ENCODE measurements at regions not wholly inside any gene's neighbourhood (a gene's known extent, or its start where the extent isn't known, plus 50 kb on each side); places are given as distances from the start of the nearest gene placed in this dataset.
"Not testable (repeated sequence)": the region's sequence is repeated elsewhere in the genome, so short reads cannot be mapped to it uniquely, and the experiment has no call there.

- H3K27ac Mint-ChIP-seq (ENCODE audit: low read depth, unreplicated experiment), result no peak overlapping the region
- intact Hi-C loops (cut with micrococcal nuclease), result no loop called here
- POLR2A ChIA-PET, result no interaction called here
Observed at GRCh38 chr5:99349787-99350186, 421.0 kb upstream of the CHD1 start.

GRCh38 chr5:99348597-99348996 is 419.8 kb upstream of the CHD1 start:
- H3K4me3 Mint-ChIP-seq (ENCODE audit: unreplicated experiment), result no peak overlapping the region
- intact Hi-C loops (cut with micrococcal nuclease), result no loop called here
- POLR2A ChIA-PET, result no interaction called here

More at GRCh38 chr5:99349787-99350186, 421.0 kb upstream of the CHD1 start:
- no peak for DNase-seq (ENCODE audit: unreplicated experiment)
- no peaks in the 10 kb centered on the region for H3K9me3 Mint-ChIP-seq (ENCODE audit: unreplicated experiment)
- H3K36me3 Mint-ChIP-seq (ENCODE audit: insufficient read depth, unreplicated experiment), result no peaks in the 10 kb centered on the region
- no peak for TF ChIP-seq CTCF (IDR thresholded peaks at IDR 0.05; ENCODE audit: unreplicated experiment)
- CTCF ChIA-PET, result interaction anchor here (0.7 kb wide), 1 partner anchor 65 kb away, joined by 3 read pairs; no protein-coding TSS in a partner anchor
- no TSS peak for BruUV-seq (replicated peaks)
- peaks cover 80% of the 10 kb centered on the region for H3K27me3 Mint-ChIP-seq (ENCODE audit: insufficient read depth, unreplicated experiment)
- no peaks in the 10 kb centered on the region for H3K4me1 Mint-ChIP-seq (ENCODE audit: insufficient read depth, unreplicated experiment)
- no peak overlapping the region for H3K4me3 Mint-ChIP-seq (ENCODE audit: unreplicated experiment)

GRCh38 chr5:99339758-99340157 is 411.0 kb upstream of the CHD1 start:
- BruUV-seq (replicated peaks); H3K4me3 Mint-ChIP-seq (ENCODE audit: unreplicated experiment): not testable (repeated sequence)
- H3K27me3 Mint-ChIP-seq (ENCODE audit: insufficient read depth, unreplicated experiment), result peaks cover 15% of the 10 kb centered on the region

More at GRCh38 chr5:99348597-99348996, 419.8 kb upstream of the CHD1 start:
- H3K27ac Mint-ChIP-seq (ENCODE audit: low read depth, unreplicated experiment), result no peak overlapping the region
- BruUV-seq (replicated peaks), result no TSS peak
- no peak for DNase-seq (ENCODE audit: unreplicated experiment)
- no peaks in the 10 kb centered on the region for H3K36me3 Mint-ChIP-seq (ENCODE audit: insufficient read depth, unreplicated experiment)
- CTCF ChIA-PET, result no interaction called here
- peaks cover 6% of the 10 kb centered on the region for H3K9me3 Mint-ChIP-seq (ENCODE audit: unreplicated experiment)
- no peak for TF ChIP-seq CTCF (IDR thresholded peaks at IDR 0.05; ENCODE audit: unreplicated experiment)
- H3K27me3 Mint-ChIP-seq (ENCODE audit: insufficient read depth, unreplicated experiment), result peaks cover 68% of the 10 kb centered on the region
- no peaks in the 10 kb centered on the region for H3K4me1 Mint-ChIP-seq (ENCODE audit: insufficient read depth, unreplicated experiment)

GRCh38 chr5:99334936-99335335 is 406.1 kb upstream of the CHD1 start:
- TF ChIP-seq CTCF (IDR thresholded peaks at IDR 0.05; ENCODE audit: unreplicated experiment), result no peak
- intact Hi-C loops (cut with micrococcal nuclease), result no loop called here
- no peaks in the 10 kb centered on the region for H3K4me1 Mint-ChIP-seq (ENCODE audit: insufficient read depth, unreplicated experiment)
- no peak overlapping the region for H3K27ac Mint-ChIP-seq (ENCODE audit: low read depth, unreplicated experiment)
- CTCF ChIA-PET, result no interaction called here
- POLR2A ChIA-PET, result no interaction called here
- no peak for DNase-seq (ENCODE audit: unreplicated experiment)
- H3K27me3 Mint-ChIP-seq (ENCODE audit: insufficient read depth, unreplicated experiment), result peaks cover 15% of the 10 kb centered on the region
- H3K4me3 Mint-ChIP-seq (ENCODE audit: unreplicated experiment), result no peak overlapping the region
- no peaks in the 10 kb centered on the region for H3K9me3 Mint-ChIP-seq (ENCODE audit: unreplicated experiment)
- BruUV-seq (replicated peaks), result no TSS peak
- no peaks in the 10 kb centered on the region for H3K36me3 Mint-ChIP-seq (ENCODE audit: insufficient read depth, unreplicated experiment)

More at GRCh38 chr5:99339758-99340157, 411.0 kb upstream of the CHD1 start:
- H3K4me1 Mint-ChIP-seq (ENCODE audit: insufficient read depth, unreplicated experiment); H3K27ac Mint-ChIP-seq (ENCODE audit: low read depth, unreplicated experiment); DNase-seq (ENCODE audit: unreplicated experiment); CTCF ChIA-PET; H3K9me3 Mint-ChIP-seq (ENCODE audit: unreplicated experiment); POLR2A ChIA-PET; H3K36me3 Mint-ChIP-seq (ENCODE audit: insufficient read depth, unreplicated experiment); intact Hi-C loops (cut with micrococcal nuclease): not testable (repeated sequence)

GRCh38 chr5:99331061-99331460 is 402.3 kb upstream of the CHD1 start:
- intact Hi-C loops (cut with micrococcal nuclease), result no loop called here
- ChIA-PET CTCF (no interaction called here), POLR2A (no interaction called here)
- BruUV-seq (replicated peaks), result no TSS peak
- Mint-ChIP-seq H3K4me3 (ENCODE audit: unreplicated experiment) (no peak overlapping the region), H3K4me1 (ENCODE audit: insufficient read depth, unreplicated experiment) (no peaks in the 10 kb centered on the region), H3K27me3 (ENCODE audit: insufficient read depth, unreplicated experiment) (peaks cover 18% of the 10 kb centered on the region), H3K9me3 (ENCODE audit: unreplicated experiment) (no peaks in the 10 kb centered on the region), H3K36me3 (ENCODE audit: insufficient read depth, unreplicated experiment) (no peaks in the 10 kb centered on the region), H3K27ac (ENCODE audit: low read depth, unreplicated experiment) (no peak overlapping the region)
- DNase-seq (ENCODE audit: unreplicated experiment), result no peak
- TF ChIP-seq CTCF (IDR thresholded peaks at IDR 0.05; ENCODE audit: unreplicated experiment), result no peak
